Lower leg skin (tissue), 3 donors: ENCODE measurements at regions not wholly inside any gene's neighbourhood (a gene's known extent, or its start where the extent isn't known, plus 50 kb on each side); places are given as distances from the start of the nearest gene placed in this dataset.

Source experiments
- CTCF ChIP-seq, 3 donors: fragments of 450-650 bp; IDR thresholded peaks; one replicate each; pipeline ENCODE4 v1.5.1; 2016; ENCODE audit warnings: antibody characterized with exemption in 3 of 3, mild to moderate bottlenecking in 3 of 3, moderate library complexity in 2 of 3
- POLR2A ChIP-seq, 2 donors: fragments of 450-650 bp; IDR thresholded peaks; one replicate each; pipeline ENCODE4 v1.6.1; 2016 to 2017; ENCODE audit warnings: antibody characterized with exemption in 2 of 2, mild to moderate bottlenecking in 1 of 2, moderate library complexity in 1 of 2

GRCh38 chrX:94758130-94758529 lies 1084.1 kb downstream of the FAM133A start:
- no peak for TF ChIP-seq POLR2A (IDR thresholded peaks at IDR 0.05)
- no peak for TF ChIP-seq CTCF (IDR thresholded peaks at IDR 0.05)
